SH-SY5Y (cell line): ENCODE measurements at regions not wholly inside any gene's neighbourhood (a gene's known extent, or its start where the extent isn't known, plus 50 kb on each side); places are given as distances from the start of the nearest gene placed in this dataset.

Experiments used
- GATA2 ChIP-seq: IDR thresholded peaks from 2 replicates; pipeline ENCODE4 v1.6.1; 2011; ENCODE audit warnings: mild to moderate bottlenecking, low read depth, low read length
- GATA3 ChIP-seq: IDR thresholded peaks from 2 replicates; pipeline ENCODE4 v1.6.1; 2011; ENCODE audit warnings: low read depth, mild to moderate bottlenecking, low read length, moderate library complexity

GRCh38 chr3:8446845-8447244 lies 54.8 kb upstream of the LMCD1 start:
- TF ChIP-seq GATA2 (no peak), GATA3 (no peak)
